Heart left ventricle (tissue), 13 donors: ENCODE measurements at regions not wholly inside any gene's neighbourhood (a gene's known extent, or its start where the extent isn't known, plus 50 kb on each side); places are given as distances from the start of the nearest gene placed in this dataset.

ENCODE experiments used
- POLR2A ChIP-seq, 2 donors: fragments of 450-650 bp; IDR thresholded peaks; one replicate each; pipeline ENCODE4 v1.6.1; 2017; ENCODE audit warnings: antibody characterized with exemption in 2 of 2, mild to moderate bottlenecking in 2 of 2, moderate library complexity in 2 of 2
- TF ChIP-seq, protein P1 (sequence below), 12 donors: fragments of 200-600 bp; sonication (generic) in 4 of 12; IDR thresholded peaks; one replicate each; pipeline versions ENCODE4 v1.5.0 to v1.8.0; 2018 to 2022; ENCODE audit warnings: antibody characterized with exemption in 12 of 12, mild to moderate bottlenecking in 5 of 12
- donor health status: ischemic (EF 13 %, LVEDD 7.1; RV severe dilation, severe dysfunction).
- donor health status: DM: no; HTN: yes; CAD: no.
- donor health status: DM: no; HTN: no; CAD: no.
- donor health status: ischemic (EF 25% LVEDD 6.9; RV normal size, moderate dysfunction).
- donor health status: ischemic (EF 25% LVEDD 5.7; RV mildly dilated, moderate dysfunction).
- donor health status: ischemic (EF 35%, LVEDD 5.7; RV mildly dilated, moderate dysfunction).
- donor health status: nonischemic (EF 11% LVEDD 7.7; RV severe dilation, severe dysfunction).
- donor health status: DM: yes; HTN: yes; CAD: no.
- donor health status: PGD.
- donor health status: ischemic (EF 29% LVEDD 5.4; RV normal size, mild dysfunction).
- donor health status: nonischemic (EF 23%, LVEDD 6.1; RV moderate dilation, normal function).

DNA sequence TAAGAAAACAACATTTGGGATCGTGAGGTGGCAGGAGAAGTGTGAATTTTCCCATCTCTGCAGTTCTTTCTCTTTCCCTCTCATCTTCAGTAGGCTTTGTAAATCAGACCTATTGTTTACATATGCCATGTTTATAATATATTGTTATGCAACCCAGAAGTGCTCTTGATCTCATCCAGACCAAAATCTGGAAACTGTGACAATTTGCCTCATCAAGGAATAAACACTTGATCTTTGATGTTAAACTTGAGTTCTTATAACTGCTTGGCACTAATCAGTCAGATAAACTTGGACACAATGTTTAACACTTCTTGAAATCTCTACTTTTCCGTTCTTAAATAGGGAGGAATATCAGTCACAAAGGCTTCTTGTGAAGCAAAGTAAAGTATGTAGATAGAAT is 384.7 kb downstream of the DMRT2 start:
- TF ChIP-seq, protein P1, sequence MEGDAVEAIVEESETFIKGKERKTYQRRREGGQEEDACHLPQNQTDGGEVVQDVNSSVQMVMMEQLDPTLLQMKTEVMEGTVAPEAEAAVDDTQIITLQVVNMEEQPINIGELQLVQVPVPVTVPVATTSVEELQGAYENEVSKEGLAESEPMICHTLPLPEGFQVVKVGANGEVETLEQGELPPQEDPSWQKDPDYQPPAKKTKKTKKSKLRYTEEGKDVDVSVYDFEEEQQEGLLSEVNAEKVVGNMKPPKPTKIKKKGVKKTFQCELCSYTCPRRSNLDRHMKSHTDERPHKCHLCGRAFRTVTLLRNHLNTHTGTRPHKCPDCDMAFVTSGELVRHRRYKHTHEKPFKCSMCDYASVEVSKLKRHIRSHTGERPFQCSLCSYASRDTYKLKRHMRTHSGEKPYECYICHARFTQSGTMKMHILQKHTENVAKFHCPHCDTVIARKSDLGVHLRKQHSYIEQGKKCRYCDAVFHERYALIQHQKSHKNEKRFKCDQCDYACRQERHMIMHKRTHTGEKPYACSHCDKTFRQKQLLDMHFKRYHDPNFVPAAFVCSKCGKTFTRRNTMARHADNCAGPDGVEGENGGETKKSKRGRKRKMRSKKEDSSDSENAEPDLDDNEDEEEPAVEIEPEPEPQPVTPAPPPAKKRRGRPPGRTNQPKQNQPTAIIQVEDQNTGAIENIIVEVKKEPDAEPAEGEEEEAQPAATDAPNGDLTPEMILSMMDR (IDR thresholded peaks at IDR 0.05): no peak
- no peak for TF ChIP-seq POLR2A (IDR thresholded peaks at IDR 0.05)
